ENCODE measurements at regions not wholly inside any gene's neighbourhood (a gene's known extent, or its start where the extent isn't known, plus 50 kb on each side); places are given as distances from the start of the nearest gene placed in this dataset.

- H3K36me3 ChIP-seq (ENCODE audit: control insufficient read depth in 3 of 3, insufficient read depth in 3 of 3, low read length in 3 of 3) = no peaks in the 10 kb centered on the region
- no peaks in the 10 kb centered on the region for H3K9me3 ChIP-seq (ENCODE audit: control insufficient read depth in 3 of 3, low read length in 3 of 3)
- no peak overlapping the region for H3K4me3 ChIP-seq (ENCODE audit: low read length in 3 of 3)
- H3K27me3 ChIP-seq (ENCODE audit: control insufficient read depth in 3 of 3, insufficient read depth in 3 of 3, low read length in 3 of 3) = peaks cover 0 to 2% (median 0%) of the 10 kb centered on the region in 3 donors
- no peak overlapping the region for H3K9ac ChIP-seq (ENCODE audit: low read depth in 1 of 3, low read length in 3 of 3)
- H3K27ac ChIP-seq (ENCODE audit: low read depth, low read length) = no peak overlapping the region
- H3K4me1 ChIP-seq (ENCODE audit: control insufficient read depth in 3 of 3, insufficient read depth in 3 of 3, low read length in 3 of 3) = peaks cover 0 to 7% (median 0%) of the 10 kb centered on the region in 3 donors
Observed at GRCh38 chr15:70215951-70216350, 118.2 kb upstream of the TLE3 start.

GRCh38 chr15:70214941-70215635 is 117.4 kb upstream of the TLE3 start:
- H3K27me3 ChIP-seq (ENCODE audit: control insufficient read depth in 3 of 3, insufficient read depth in 3 of 3, low read length in 3 of 3) = peaks cover 0 to 2% (median 0%) of the 10 kb centered on the region in 3 donors
- H3K9me3 ChIP-seq (ENCODE audit: control insufficient read depth in 3 of 3, low read length in 3 of 3) = no peaks in the 10 kb centered on the region
- H3K9ac ChIP-seq (ENCODE audit: low read depth in 1 of 3, low read length in 3 of 3) = no peak overlapping the region
- H3K4me3 ChIP-seq (ENCODE audit: low read length in 3 of 3) = no peak overlapping the region
- peaks cover 0 to 7% (median 0%) of the 10 kb centered on the region in 3 donors for H3K4me1 ChIP-seq (ENCODE audit: control insufficient read depth in 3 of 3, insufficient read depth in 3 of 3, low read length in 3 of 3)
- no peak overlapping the region for H3K27ac ChIP-seq (ENCODE audit: low read depth, low read length)
- no peaks in the 10 kb centered on the region for H3K36me3 ChIP-seq (ENCODE audit: control insufficient read depth in 3 of 3, insufficient read depth in 3 of 3, low read length in 3 of 3)

- H3K27me3 ChIP-seq (ENCODE audit: control insufficient read depth in 3 of 3, insufficient read depth in 3 of 3, low read length in 3 of 3) = peaks cover 0 to 2% (median 0%) of the 10 kb centered on the region in 3 donors
- H3K4me1 ChIP-seq (ENCODE audit: control insufficient read depth in 3 of 3, insufficient read depth in 3 of 3, low read length in 3 of 3) = peaks cover 0 to 7% (median 0%) of the 10 kb centered on the region in 3 donors
- H3K9me3 ChIP-seq (ENCODE audit: control insufficient read depth in 3 of 3, low read length in 3 of 3) = no peaks in the 10 kb centered on the region
- no peak overlapping the region for H3K4me3 ChIP-seq (ENCODE audit: low read length in 3 of 3)
- no peaks in the 10 kb centered on the region for H3K36me3 ChIP-seq (ENCODE audit: control insufficient read depth in 3 of 3, insufficient read depth in 3 of 3, low read length in 3 of 3)
- H3K27ac ChIP-seq (ENCODE audit: low read depth, low read length) = no peak overlapping the region
- H3K9ac ChIP-seq (ENCODE audit: low read depth in 1 of 3, low read length in 3 of 3) = no peak overlapping the region
Observed at GRCh38 chr15:70214276-70214675, 116.6 kb upstream of the TLE3 start.

GRCh38 chr15:70213794-70214193 is 116.1 kb upstream of the TLE3 start:
- H3K27ac ChIP-seq (ENCODE audit: low read depth, low read length) = no peak overlapping the region
- H3K27me3 ChIP-seq (ENCODE audit: control insufficient read depth in 3 of 3, insufficient read depth in 3 of 3, low read length in 3 of 3) = peaks cover 0 to 2% (median 0%) of the 10 kb centered on the region in 3 donors
- peaks cover 0 to 7% (median 0%) of the 10 kb centered on the region in 3 donors for H3K4me1 ChIP-seq (ENCODE audit: control insufficient read depth in 3 of 3, insufficient read depth in 3 of 3, low read length in 3 of 3)
- H3K36me3 ChIP-seq (ENCODE audit: control insufficient read depth in 3 of 3, insufficient read depth in 3 of 3, low read length in 3 of 3) = no peaks in the 10 kb centered on the region
- H3K4me3 ChIP-seq (ENCODE audit: low read length in 3 of 3) = no peak overlapping the region
- H3K9ac ChIP-seq (ENCODE audit: low read depth in 1 of 3, low read length in 3 of 3) = no peak overlapping the region
- H3K9me3 ChIP-seq (ENCODE audit: control insufficient read depth in 3 of 3, low read length in 3 of 3) = no peaks in the 10 kb centered on the region

GRCh38 chr15:70212963-70213315 is 115.2 kb upstream of the TLE3 start:
- H3K4me3 ChIP-seq (ENCODE audit: low read length in 3 of 3) = no peak overlapping the region
- H3K27me3 ChIP-seq (ENCODE audit: control insufficient read depth in 3 of 3, insufficient read depth in 3 of 3, low read length in 3 of 3) = peaks cover 0 to 2% (median 0%) of the 10 kb centered on the region in 3 donors
- no peak overlapping the region for H3K27ac ChIP-seq (ENCODE audit: low read depth, low read length)
- H3K9me3 ChIP-seq (ENCODE audit: control insufficient read depth in 3 of 3, low read length in 3 of 3) = no peaks in the 10 kb centered on the region
- H3K36me3 ChIP-seq (ENCODE audit: control insufficient read depth in 3 of 3, insufficient read depth in 3 of 3, low read length in 3 of 3) = no peaks in the 10 kb centered on the region
- H3K9ac ChIP-seq (ENCODE audit: low read depth in 1 of 3, low read length in 3 of 3) = no peak overlapping the region
- peaks cover 0 to 7% (median 0%) of the 10 kb centered on the region in 3 donors for H3K4me1 ChIP-seq (ENCODE audit: control insufficient read depth in 3 of 3, insufficient read depth in 3 of 3, low read length in 3 of 3)

- peaks cover 0 to 2% (median 0%) of the 10 kb centered on the region in 3 donors for H3K27me3 ChIP-seq (ENCODE audit: control insufficient read depth in 3 of 3, insufficient read depth in 3 of 3, low read length in 3 of 3)
Observed at GRCh38 chr15:70212286-70212962, 114.7 kb upstream of the TLE3 start.

GRCh38 chr15:70210528-70210927 is 112.8 kb upstream of the TLE3 start:
- Histone ChIP-seq H3K36me3 (ENCODE audit: control insufficient read depth in 3 of 3, insufficient read depth in 3 of 3, low read length in 3 of 3) (no peaks in the 10 kb centered on the region), H3K9ac (ENCODE audit: low read depth in 1 of 3, low read length in 3 of 3) (no peak overlapping the region)

More at GRCh38 chr15:70212286-70212962, 114.7 kb upstream of the TLE3 start:
- Histone ChIP-seq H3K9ac (ENCODE audit: low read depth in 1 of 3, low read length in 3 of 3) (no peak overlapping the region), H3K4me3 (ENCODE audit: low read length in 3 of 3) (no peak overlapping the region), H3K36me3 (ENCODE audit: control insufficient read depth in 3 of 3, insufficient read depth in 3 of 3, low read length in 3 of 3) (no peaks in the 10 kb centered on the region), H3K9me3 (ENCODE audit: control insufficient read depth in 3 of 3, low read length in 3 of 3) (no peaks in the 10 kb centered on the region), H3K4me1 (ENCODE audit: control insufficient read depth in 3 of 3, insufficient read depth in 3 of 3, low read length in 3 of 3) (peaks cover 0 to 7% (median 0%) of the 10 kb centered on the region in 3 donors), H3K27ac (ENCODE audit: low read depth, low read length) (no peak overlapping the region)

GRCh38 chr15:70210076-70210475 is 112.4 kb upstream of the TLE3 start:
- Histone ChIP-seq H3K27ac (ENCODE audit: low read depth, low read length) (no peak overlapping the region), H3K4me1 (ENCODE audit: control insufficient read depth in 3 of 3, insufficient read depth in 3 of 3, low read length in 3 of 3) (peaks cover 0 to 7% (median 0%) of the 10 kb centered on the region in 3 donors), H3K9ac (ENCODE audit: low read depth in 1 of 3, low read length in 3 of 3) (no peak overlapping the region), H3K36me3 (ENCODE audit: control insufficient read depth in 3 of 3, insufficient read depth in 3 of 3, low read length in 3 of 3) (no peaks in the 10 kb centered on the region), H3K27me3 (ENCODE audit: control insufficient read depth in 3 of 3, insufficient read depth in 3 of 3, low read length in 3 of 3) (peaks cover 0 to 2% (median 0%) of the 10 kb centered on the region in 3 donors), H3K4me3 (ENCODE audit: low read length in 3 of 3) (no peak overlapping the region), H3K9me3 (ENCODE audit: control insufficient read depth in 3 of 3, low read length in 3 of 3) (no peaks in the 10 kb centered on the region)

More at GRCh38 chr15:70210528-70210927, 112.8 kb upstream of the TLE3 start:
- peaks cover 0 to 7% (median 0%) of the 10 kb centered on the region in 3 donors for H3K4me1 ChIP-seq (ENCODE audit: control insufficient read depth in 3 of 3, insufficient read depth in 3 of 3, low read length in 3 of 3)
- H3K4me3 ChIP-seq (ENCODE audit: low read length in 3 of 3) = no peak overlapping the region
- H3K27ac ChIP-seq (ENCODE audit: low read depth, low read length) = no peak overlapping the region
- H3K27me3 ChIP-seq (ENCODE audit: control insufficient read depth in 3 of 3, insufficient read depth in 3 of 3, low read length in 3 of 3) = peaks cover 0 to 2% (median 0%) of the 10 kb centered on the region in 3 donors
- no peaks in the 10 kb centered on the region for H3K9me3 ChIP-seq (ENCODE audit: control insufficient read depth in 3 of 3, low read length in 3 of 3)

- no peak overlapping the region for H3K9ac ChIP-seq (ENCODE audit: low read depth in 1 of 3, low read length in 3 of 3)
- peaks cover 0 to 2% (median 0%) of the 10 kb centered on the region in 3 donors for H3K27me3 ChIP-seq (ENCODE audit: control insufficient read depth in 3 of 3, insufficient read depth in 3 of 3, low read length in 3 of 3)
- no peaks in the 10 kb centered on the region for H3K9me3 ChIP-seq (ENCODE audit: control insufficient read depth in 3 of 3, low read length in 3 of 3)
- H3K36me3 ChIP-seq (ENCODE audit: control insufficient read depth in 3 of 3, insufficient read depth in 3 of 3, low read length in 3 of 3) = no peaks in the 10 kb centered on the region
- H3K27ac ChIP-seq (ENCODE audit: low read depth, low read length) = no peak overlapping the region
- no peak overlapping the region for H3K4me3 ChIP-seq (ENCODE audit: low read length in 3 of 3)
- H3K4me1 ChIP-seq (ENCODE audit: control insufficient read depth in 3 of 3, insufficient read depth in 3 of 3, low read length in 3 of 3) = peaks cover 0 to 7% (median 0%) of the 10 kb centered on the region in 3 donors
Observed at GRCh38 chr15:70209499-70209898, 111.8 kb upstream of the TLE3 start.

GRCh38 chr15:70208332-70208731 is 110.6 kb upstream of the TLE3 start:
- no peak overlapping the region for H3K9ac ChIP-seq (ENCODE audit: low read depth in 1 of 3, low read length in 3 of 3)
- peaks cover 0 to 2% (median 0%) of the 10 kb centered on the region in 3 donors for H3K27me3 ChIP-seq (ENCODE audit: control insufficient read depth in 3 of 3, insufficient read depth in 3 of 3, low read length in 3 of 3)
- H3K4me3 ChIP-seq (ENCODE audit: low read length in 3 of 3) = no peak overlapping the region
- H3K4me1 ChIP-seq (ENCODE audit: control insufficient read depth in 3 of 3, insufficient read depth in 3 of 3, low read length in 3 of 3) = peaks cover 0 to 13% (median 0%) of the 10 kb centered on the region in 3 donors
- no peaks in the 10 kb centered on the region for H3K9me3 ChIP-seq (ENCODE audit: control insufficient read depth in 3 of 3, low read length in 3 of 3)
- no peak overlapping the region for H3K27ac ChIP-seq (ENCODE audit: low read depth, low read length)
- H3K36me3 ChIP-seq (ENCODE audit: control insufficient read depth in 3 of 3, insufficient read depth in 3 of 3, low read length in 3 of 3) = no peaks in the 10 kb centered on the region

Data from skeletal muscle tissue (tissue), 3 donors.